GM23338 (cell line): ENCODE measurements at regions not wholly inside any gene's neighbourhood (a gene's known extent, or its start where the extent isn't known, plus 50 kb on each side); places are given as distances from the start of the nearest gene placed in this dataset.

Experiments
- ATAC-seq: fragments of 200-7000 bp; cut with Tn5 transposase; 3 replicates; pipeline ENCODE4 v1.9.1; 2020
- DNase-seq: peaks from one replicate; pipeline ENCODE4 v3.0.0-alpha.2; 2015; ENCODE audit warnings: low spot score
- H2AFZ ChIP-seq: fragments of 200-600 bp; sonication (generic); 2 replicates; pipeline ENCODE4 v1.8.0; 2016; ENCODE audit warnings: antibody characterized with exemption, mild to moderate bottlenecking, moderate library complexity
- H3F3A ChIP-seq: fragments of 200-600 bp; sonication (generic); replicated peaks from 2 replicates; pipeline ENCODE4 v1.8.0; 2017; ENCODE audit warnings: antibody characterized with exemption, mixed run types, low read depth
- H3K27ac ChIP-seq: fragments of 200-600 bp; sonication (generic); 2 replicates; pipeline ENCODE4 v1.6.1; 2016; ENCODE audit warnings: low read depth
- H3K27me3 ChIP-seq: fragments of 200-600 bp; sonication (generic); 2 replicates; pipeline ENCODE4 v1.8.0; 2016; ENCODE audit warnings: mild to moderate bottlenecking, mixed run types, moderate library complexity; ENCODE audit not compliant: insufficient read depth
- H3K36me3 ChIP-seq: fragments of 200-600 bp; sonication (generic); 2 replicates; pipeline ENCODE4 v1.8.0; 2016; ENCODE audit warnings: mild to moderate bottlenecking; ENCODE audit not compliant: insufficient read depth
- H3K4me1 ChIP-seq: fragments of 200-600 bp; sonication (generic); 2 replicates; pipeline ENCODE4 v1.8.0; 2016; ENCODE audit warnings: mild to moderate bottlenecking, moderate library complexity; ENCODE audit not compliant: insufficient read depth
- H3K4me2 ChIP-seq: fragments of 200-600 bp; sonication (generic); 2 replicates; pipeline ENCODE4 v1.7.1; 2017; ENCODE audit warnings: mixed run types
- H3K4me3 ChIP-seq: fragments of 200-600 bp; sonication (generic); 2 replicates; pipeline ENCODE4 v1.6.1; 2016; ENCODE audit warnings: mixed run types
- H3K79me2 ChIP-seq: fragments of 200-600 bp; sonication (generic); replicated peaks from 2 replicates; pipeline ENCODE4 v1.8.0; 2017; ENCODE audit warnings: mild to moderate bottlenecking; ENCODE audit not compliant: insufficient read depth
- H3K9me2 ChIP-seq: fragments of 200-600 bp; sonication (generic); 2 replicates; pipeline ENCODE4 v1.8.0; 2017; ENCODE audit not compliant: insufficient read depth
- H4K20me1 ChIP-seq: fragments of 200-600 bp; sonication (generic); replicated peaks from 2 replicates; pipeline ENCODE4 v1.8.0; 2017; ENCODE audit warnings: mild to moderate bottlenecking; ENCODE audit not compliant: insufficient read depth
- H3K27ac Mint-ChIP-seq: 2 replicates; pipeline ENCODE4 v1.8.0; 2020; ENCODE audit warnings: inconsistent platforms, mild to moderate bottlenecking, moderate library complexity, mixed read lengths
- H3K27me3 Mint-ChIP-seq: 3 replicates; pipeline ENCODE4 v1.8.0; 2022; ENCODE audit warnings: low read depth, mild to moderate bottlenecking, moderate library complexity, mixed read lengths, inconsistent platforms; ENCODE audit not compliant: insufficient read depth, poor library complexity
- H3K36me3 Mint-ChIP-seq: 3 replicates; pipeline ENCODE4 v1.8.0; 2021; ENCODE audit warnings: low read depth, mild to moderate bottlenecking, inconsistent platforms, moderate library complexity, mixed read lengths
- H3K4me1 Mint-ChIP-seq: 3 replicates; pipeline ENCODE4 v1.8.0; 2020; ENCODE audit warnings: mild to moderate bottlenecking, inconsistent platforms, mixed read lengths
- H3K4me3 Mint-ChIP-seq: 3 replicates; pipeline ENCODE4 v1.8.0; 2021; ENCODE audit warnings: moderate library complexity, mild to moderate bottlenecking, inconsistent platforms, mixed read lengths
- H3K9me3 Mint-ChIP-seq: 3 replicates; pipeline ENCODE4 v1.8.0; 2020; ENCODE audit warnings: moderate library complexity, mild to moderate bottlenecking, inconsistent platforms, mixed read lengths
- CREB1 ChIP-seq: fragments of 250-450 bp; sonication (Bioruptor Pico); IDR thresholded peaks from 2 replicates; pipeline ENCODE4 v1.5.0; 2020; ENCODE audit warnings: low read depth, mild to moderate bottlenecking, moderate library complexity
- CTCF ChIP-seq, 2 experiments: fragments of 200-600 bp in 1 of 2; sonication (generic) in 1 of 2; conservative IDR thresholded peaks; 2 replicates each; pipeline versions ENCODE4 v1.5.1 to v1.6.1; 2016 to 2017; ENCODE audit warnings: antibody characterized with exemption in 2 of 2, low read depth in 2 of 2, mild to moderate bottlenecking in 2 of 2, moderate library complexity in 1 of 2
- ETS1 ChIP-seq: IDR thresholded peaks from 2 replicates; pipeline ENCODE4 v1.6.1; 2016; ENCODE audit warnings: antibody characterized with exemption
- EZH2 ChIP-seq: fragments of 200-600 bp; sonication (generic); IDR thresholded peaks from one replicate; pipeline ENCODE4 v1.8.0; 2017; ENCODE audit warnings: antibody characterized with exemption, mild to moderate bottlenecking, low read depth; ENCODE audit not compliant: unreplicated experiment
- EZH2phosphoT487 ChIP-seq: fragments of 200-600 bp; sonication (generic); IDR thresholded peaks from one replicate; pipeline ENCODE4 v1.8.1; 2018; ENCODE audit warnings: antibody characterized with exemption; ENCODE audit not compliant: unreplicated experiment
- JUNB ChIP-seq: IDR thresholded peaks from one replicate; pipeline ENCODE4 v1.6.1; 2016; ENCODE audit warnings: antibody characterized with exemption; ENCODE audit not compliant: unreplicated experiment
- NANOG ChIP-seq: IDR thresholded peaks from 2 replicates; pipeline ENCODE4 v1.6.1; 2016; ENCODE audit warnings: antibody characterized with exemption, borderline replicate concordance
- POLR2AphosphoS5 ChIP-seq: IDR thresholded peaks from 2 replicates; pipeline ENCODE4 v1.6.1; 2016; ENCODE audit warnings: antibody characterized with exemption, low read depth
- STAT1 ChIP-seq: IDR thresholded peaks from one replicate; pipeline ENCODE4 v1.6.1; 2016; ENCODE audit warnings: antibody characterized with exemption; ENCODE audit not compliant: unreplicated experiment
- ZNF114 ChIP-seq: fragments of 250-450 bp; sonication (Bioruptor Pico); IDR thresholded peaks from 2 replicates; pipeline ENCODE4 v1.5.0; 2020; ENCODE audit warnings: mild to moderate bottlenecking, moderate library complexity
- ZNF331 ChIP-seq: fragments of 250-450 bp; sonication (Bioruptor Pico); IDR thresholded peaks from 2 replicates; pipeline ENCODE4 v1.5.0; 2020; ENCODE audit warnings: low read depth, mild to moderate bottlenecking, moderate library complexity
- ZNF462 ChIP-seq: fragments of 250-450 bp; sonication (Bioruptor Pico); IDR thresholded peaks from 2 replicates; pipeline ENCODE4 v1.5.0; 2020; ENCODE audit warnings: mild to moderate bottlenecking, moderate library complexity
- TF ChIP-seq, protein P1 (sequence below): IDR thresholded peaks from one replicate; pipeline ENCODE4 v1.6.1; 2018; ENCODE audit warnings: antibody characterized with exemption; ENCODE audit not compliant: unreplicated experiment

DNA sequence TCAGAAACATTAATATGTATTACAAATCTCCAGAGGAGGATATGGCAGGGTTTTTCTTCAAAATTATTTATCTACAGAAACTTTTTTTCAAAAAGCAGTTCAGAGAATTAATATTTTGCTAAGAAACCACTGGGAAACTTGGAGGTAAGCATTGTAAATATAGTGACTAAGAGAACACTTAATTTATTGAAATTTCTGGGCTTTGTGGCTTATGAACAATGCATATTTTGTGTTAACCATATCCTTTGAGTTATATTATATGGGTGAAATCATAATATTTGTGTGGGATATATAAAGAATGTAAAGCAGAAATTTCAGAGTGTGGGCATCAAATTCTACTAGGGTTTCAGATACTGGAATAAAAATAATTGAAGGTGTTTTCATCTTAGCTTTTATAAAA, 1059.2 kb downstream of the ZPLD1 start:
- H3F3A ChIP-seq, result no peaks in the 10 kb centered on the region
- H3K27me3 ChIP-seq, result no peaks in the 10 kb centered on the region
- no peaks in the 10 kb centered on the region for H3K4me1 Mint-ChIP-seq
- no peak overlapping the region for H3K4me3 ChIP-seq
- H3K27ac Mint-ChIP-seq, result no peak overlapping the region
- H3K4me3 Mint-ChIP-seq, result no peak overlapping the region
- no peaks in the 10 kb centered on the region for H4K20me1 ChIP-seq
- no peak for DNase-seq
- no peak overlapping the region for H2AFZ ChIP-seq
- no peaks in the 10 kb centered on the region for H3K9me2 ChIP-seq
- H3K79me2 ChIP-seq, result no peaks in the 10 kb centered on the region
- no peak overlapping the region for H3K4me2 ChIP-seq
- H3K27me3 Mint-ChIP-seq, result no peaks in the 10 kb centered on the region
- H3K27ac ChIP-seq, result no peak overlapping the region
- H3K36me3 ChIP-seq, result no peaks in the 10 kb centered on the region
- H3K4me1 ChIP-seq, result no peaks in the 10 kb centered on the region
- ATAC-seq, result no peak
- TF ChIP-seq EZH2phosphoT487 (no peak), CTCF (conservative IDR thresholded peaks at IDR 0.05; ENCODE audit: low read depth in 2 of 2) (no peak), ZNF331 (CRISPR knock-in tag) (no peak), ZNF114 (CRISPR knock-in tag) (no peak), NANOG (no peak), EZH2 (no peak), STAT1 (no peak), CREB1 (CRISPR knock-in tag) (no peak), ZNF462 (no peak), POLR2AphosphoS5 (no peak), ETS1 (no peak), JUNB (no peak)
- TF ChIP-seq, protein P1, sequence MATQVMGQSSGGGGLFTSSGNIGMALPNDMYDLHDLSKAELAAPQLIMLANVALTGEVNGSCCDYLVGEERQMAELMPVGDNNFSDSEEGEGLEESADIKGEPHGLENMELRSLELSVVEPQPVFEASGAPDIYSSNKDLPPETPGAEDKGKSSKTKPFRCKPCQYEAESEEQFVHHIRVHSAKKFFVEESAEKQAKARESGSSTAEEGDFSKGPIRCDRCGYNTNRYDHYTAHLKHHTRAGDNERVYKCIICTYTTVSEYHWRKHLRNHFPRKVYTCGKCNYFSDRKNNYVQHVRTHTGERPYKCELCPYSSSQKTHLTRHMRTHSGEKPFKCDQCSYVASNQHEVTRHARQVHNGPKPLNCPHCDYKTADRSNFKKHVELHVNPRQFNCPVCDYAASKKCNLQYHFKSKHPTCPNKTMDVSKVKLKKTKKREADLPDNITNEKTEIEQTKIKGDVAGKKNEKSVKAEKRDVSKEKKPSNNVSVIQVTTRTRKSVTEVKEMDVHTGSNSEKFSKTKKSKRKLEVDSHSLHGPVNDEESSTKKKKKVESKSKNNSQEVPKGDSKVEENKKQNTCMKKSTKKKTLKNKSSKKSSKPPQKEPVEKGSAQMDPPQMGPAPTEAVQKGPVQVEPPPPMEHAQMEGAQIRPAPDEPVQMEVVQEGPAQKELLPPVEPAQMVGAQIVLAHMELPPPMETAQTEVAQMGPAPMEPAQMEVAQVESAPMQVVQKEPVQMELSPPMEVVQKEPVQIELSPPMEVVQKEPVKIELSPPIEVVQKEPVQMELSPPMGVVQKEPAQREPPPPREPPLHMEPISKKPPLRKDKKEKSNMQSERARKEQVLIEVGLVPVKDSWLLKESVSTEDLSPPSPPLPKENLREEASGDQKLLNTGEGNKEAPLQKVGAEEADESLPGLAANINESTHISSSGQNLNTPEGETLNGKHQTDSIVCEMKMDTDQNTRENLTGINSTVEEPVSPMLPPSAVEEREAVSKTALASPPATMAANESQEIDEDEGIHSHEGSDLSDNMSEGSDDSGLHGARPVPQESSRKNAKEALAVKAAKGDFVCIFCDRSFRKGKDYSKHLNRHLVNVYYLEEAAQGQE, result no peak
- no peaks in the 10 kb centered on the region for H3K9me3 Mint-ChIP-seq
- no peaks in the 10 kb centered on the region for H3K36me3 Mint-ChIP-seq
